Sigmoid colon (tissue), 3 donors: ENCODE measurements at regions not wholly inside any gene's neighbourhood (a gene's known extent, or its start where the extent isn't known, plus 50 kb on each side); places are given as distances from the start of the nearest gene placed in this dataset.

Experiments
- CTCF ChIP-seq, 4 experiments: fragments of 450-650 bp in 3 of 4; fragments of 200-600 bp in 1 of 4; IDR thresholded peaks; one replicate each; pipeline ENCODE4 v1.5.1; 2016 to 2019; ENCODE audit warnings: antibody characterized with exemption in 4 of 4, mild to moderate bottlenecking in 3 of 4, moderate library complexity in 2 of 4
- POLR2A ChIP-seq, 2 donors: fragments of 450-650 bp; IDR thresholded peaks; one replicate each; pipeline ENCODE4 v1.6.1; 2016; ENCODE audit warnings: antibody characterized with exemption in 2 of 2, mild to moderate bottlenecking in 2 of 2, moderate library complexity in 2 of 2

DNA sequence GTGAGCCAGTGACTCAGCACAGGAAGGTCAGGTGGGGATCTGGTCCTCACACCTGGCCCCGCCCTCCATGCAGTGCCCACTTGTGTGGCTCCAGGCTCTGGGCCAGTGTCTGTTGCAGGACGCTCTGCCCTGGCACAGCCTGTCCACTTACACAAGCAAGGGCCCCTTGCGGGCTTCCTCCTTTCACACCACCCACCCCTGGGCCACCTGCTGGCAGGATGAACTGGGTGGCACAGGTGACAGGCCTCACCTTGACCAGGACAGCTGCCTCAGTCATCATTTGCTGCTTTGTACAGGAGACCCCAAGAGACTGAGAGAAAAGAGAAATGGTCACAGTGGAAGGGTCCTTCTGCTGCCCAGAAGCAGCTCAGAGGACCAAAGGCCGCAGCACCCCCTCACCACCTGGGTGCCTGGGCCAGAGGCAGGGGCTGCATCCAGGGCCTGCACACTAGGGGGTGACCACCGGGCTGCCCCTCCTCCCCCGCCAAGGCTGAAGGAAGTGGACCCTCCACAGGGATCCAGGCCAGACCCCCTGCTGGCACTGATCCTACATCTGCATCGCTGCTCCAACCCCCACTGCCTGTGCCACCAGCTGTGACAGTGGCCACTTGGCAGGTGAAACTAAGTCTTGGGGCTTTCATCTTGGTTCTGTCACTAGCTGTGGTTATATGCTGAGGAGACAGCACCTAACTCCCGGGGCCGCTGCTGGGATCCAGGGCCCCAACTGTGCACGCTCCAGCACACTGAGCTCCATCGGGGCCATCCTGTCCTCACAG is 110.3 kb downstream of the TUBA3C start:
- no peak for TF ChIP-seq CTCF (IDR thresholded peaks at IDR 0.05)
- no peak for TF ChIP-seq POLR2A (IDR thresholded peaks at IDR 0.05)
